ENCODE measurements at regions not wholly inside any gene's neighbourhood (a gene's known extent, or its start where the extent isn't known, plus 50 kb on each side); places are given as distances from the start of the nearest gene placed in this dataset.
"Not testable (repeated sequence)": the region's sequence is repeated elsewhere in the genome, so short reads cannot be mapped to it uniquely, and the experiment has no call there.

DNA sequence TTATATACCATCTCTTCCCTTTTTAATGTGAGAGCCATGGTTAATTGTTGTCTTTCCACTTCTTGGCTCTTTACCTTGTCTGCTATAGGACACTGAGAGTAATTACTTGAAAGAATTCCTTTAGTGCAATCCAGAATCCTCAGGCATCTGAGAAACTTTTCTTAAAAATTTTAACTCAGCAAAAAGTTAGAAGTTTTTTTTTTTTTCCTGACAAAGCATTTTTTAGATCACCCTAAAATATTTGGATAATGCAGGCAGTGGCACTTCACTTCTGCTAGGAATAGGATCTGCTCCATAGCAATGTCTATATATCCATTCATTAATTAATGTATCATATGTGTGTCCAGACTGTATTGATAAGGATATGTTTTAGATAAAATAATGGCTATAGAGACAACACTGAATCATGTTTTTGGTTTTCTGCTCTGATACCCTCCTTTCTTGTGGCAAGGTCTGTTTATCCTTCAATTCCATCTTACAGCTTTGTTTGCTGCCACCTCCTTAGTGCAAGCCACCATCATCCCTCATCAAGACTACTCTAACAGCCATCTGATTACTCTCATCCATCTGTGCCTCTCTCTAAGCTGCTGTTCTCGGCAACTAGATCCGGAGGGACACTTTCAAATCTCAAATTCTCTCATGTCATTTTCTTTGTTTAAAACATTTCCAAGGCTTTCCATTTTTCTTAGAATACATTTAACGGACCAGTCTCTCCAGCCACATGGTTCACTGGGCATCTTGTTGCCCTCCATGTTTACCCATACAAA, 563.5 kb downstream of the EDEM1 start:
- DNase-seq (ENCODE audit: low read depth): no peak

DNA sequence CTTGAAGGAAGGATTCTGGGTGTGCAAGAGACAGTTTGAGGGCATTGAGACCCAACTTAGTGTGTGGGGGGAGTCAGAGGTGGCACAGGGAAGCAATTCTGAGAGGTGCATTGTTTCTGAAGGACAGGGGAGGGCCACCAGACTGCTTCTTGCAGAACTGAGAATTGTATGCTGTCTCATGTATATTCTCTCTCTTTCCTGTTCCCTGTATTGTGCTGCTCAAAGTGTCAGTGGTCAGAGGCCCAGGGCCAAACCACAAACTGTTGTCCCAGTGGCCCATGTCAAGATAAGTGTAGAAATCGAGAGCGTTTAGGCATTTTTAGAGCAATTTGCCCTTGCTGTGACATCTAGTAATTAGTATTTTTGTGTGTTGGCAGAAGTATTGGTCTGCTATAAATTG, 567.1 kb downstream of the EDEM1 start:
- DNase-seq (ENCODE audit: low read depth): no peak

DNA sequence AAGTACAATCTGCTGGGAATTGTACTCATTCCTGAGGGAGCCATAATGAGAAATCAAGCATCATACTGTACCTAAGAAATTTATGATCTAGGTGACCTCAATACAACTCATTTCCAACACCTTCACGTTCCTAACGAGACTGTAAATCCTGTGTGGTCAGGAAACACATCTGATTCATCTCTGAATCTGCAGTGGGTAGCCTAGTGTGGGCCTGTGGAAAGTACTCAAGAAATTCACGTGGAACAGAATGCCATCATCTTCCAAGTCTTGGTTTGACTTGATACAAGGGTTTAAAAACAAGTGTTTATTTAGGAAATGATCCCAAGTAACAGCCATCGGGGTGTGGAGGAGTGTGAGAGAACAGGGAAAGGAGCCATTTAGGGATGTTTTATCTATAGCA, 568.9 kb downstream of the EDEM1 start:
- DNase-seq (ENCODE audit: low read depth): no peak

DNA sequence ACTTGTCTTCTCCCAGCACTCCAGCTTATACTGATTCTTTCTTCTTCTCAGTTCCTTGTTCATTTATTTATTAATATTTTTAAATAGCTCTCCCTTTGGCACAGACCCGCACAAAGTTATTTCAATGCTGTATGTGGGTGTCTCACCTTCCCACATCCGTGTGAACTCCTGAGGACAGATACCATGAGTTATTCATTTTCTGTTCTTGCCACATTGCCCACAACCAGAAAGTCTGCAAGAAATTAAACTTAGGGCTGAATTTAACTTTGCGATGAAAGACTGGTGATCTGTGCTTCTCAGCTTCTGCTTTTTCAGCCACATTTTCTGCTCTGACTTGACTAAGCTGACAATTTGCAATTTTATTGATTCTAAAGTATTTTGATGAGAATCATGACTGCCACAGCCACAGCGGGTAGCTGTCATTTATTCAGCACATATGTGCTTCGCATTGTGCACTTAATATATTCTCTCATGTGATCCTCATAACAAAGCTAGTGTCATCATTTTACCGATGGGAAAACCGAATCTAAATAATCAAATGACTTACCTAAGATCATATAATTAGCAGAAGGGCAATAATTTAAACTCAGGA, 569.8 kb downstream of the EDEM1 start:
- no peak for DNase-seq (ENCODE audit: low read depth)

DNA sequence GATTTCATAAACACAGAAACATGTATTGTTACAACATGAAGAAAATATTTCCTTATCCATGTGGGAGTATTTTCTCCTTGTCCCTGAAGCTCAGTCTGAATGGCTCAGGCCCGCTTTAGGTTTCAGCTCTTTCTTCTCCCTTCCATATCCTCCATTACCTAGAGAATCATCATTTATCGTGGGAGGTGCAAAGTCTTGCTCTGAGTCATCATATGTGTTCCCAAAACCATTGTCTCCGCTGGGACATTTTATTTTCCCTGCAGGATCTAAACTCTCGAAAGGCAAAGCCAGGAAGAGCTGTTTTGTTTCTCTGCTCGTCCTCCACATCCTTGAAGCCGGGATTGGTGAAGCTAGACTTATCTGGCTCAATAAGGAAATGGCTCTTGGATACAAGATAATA, 571.2 kb downstream of the EDEM1 start:
- DNase-seq (ENCODE audit: low read depth): no peak

DNA sequence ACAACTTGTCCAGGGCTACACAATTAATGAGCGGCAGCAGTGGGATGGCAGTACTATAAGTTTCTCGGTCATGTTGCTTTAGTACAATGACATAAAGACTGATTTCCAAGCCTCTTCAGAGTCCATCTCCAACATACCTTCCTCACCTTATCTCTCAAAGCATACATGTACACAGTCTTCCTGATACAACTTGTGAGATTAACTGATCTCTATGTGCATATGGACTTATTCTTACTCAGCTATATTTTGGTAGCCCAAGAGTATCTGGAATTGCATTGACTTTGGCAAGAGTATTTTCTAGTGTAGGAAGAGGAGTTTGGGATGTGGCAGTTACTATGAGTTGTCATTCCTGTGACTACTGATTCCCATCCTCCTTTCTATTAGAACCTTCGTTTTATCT, 575.0 kb downstream of the EDEM1 start:
- no peak for DNase-seq (ENCODE audit: low read depth)

DNA sequence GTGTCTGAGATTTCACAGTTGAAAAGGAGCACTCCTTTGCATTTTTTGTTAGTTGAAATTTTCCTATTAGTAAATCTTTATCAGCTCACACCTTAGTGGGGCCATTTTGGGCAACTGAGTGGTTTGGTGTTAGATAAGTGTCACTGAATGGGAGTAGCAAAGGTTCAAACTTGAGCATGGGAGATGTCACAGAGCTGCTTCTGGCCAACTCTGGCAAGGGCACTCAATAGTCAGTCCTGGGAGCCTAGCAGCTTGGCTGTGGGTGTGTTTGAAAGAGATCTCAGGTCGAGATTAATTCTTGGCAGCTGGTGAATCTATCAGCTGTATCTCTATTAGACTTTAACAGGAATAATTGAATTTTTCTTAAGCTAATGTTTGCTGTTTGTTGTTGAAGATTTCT, 579.3 kb downstream of the EDEM1 start:
- no peak for DNase-seq (ENCODE audit: low read depth)

DNA sequence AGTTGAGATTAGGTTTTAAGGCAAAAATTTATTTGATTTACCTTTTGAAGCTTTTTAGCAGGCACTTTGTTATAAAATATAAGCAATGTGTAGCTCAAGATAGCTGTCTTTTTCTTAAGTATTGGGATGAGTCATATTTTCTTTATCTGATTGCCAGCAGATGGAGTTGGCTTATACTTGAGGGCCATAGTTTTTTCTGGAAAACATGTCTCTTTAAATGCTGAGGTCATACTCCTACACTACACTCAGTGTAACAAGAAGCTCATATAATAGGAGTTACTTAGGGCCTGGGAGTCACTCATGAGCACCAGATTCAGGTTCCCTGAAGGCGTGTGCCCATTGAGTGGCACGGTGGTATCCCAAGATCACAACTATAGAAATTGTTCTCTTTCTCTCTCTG, 579.8 kb downstream of the EDEM1 start:
- DNase-seq (ENCODE audit: low read depth): peak; percentile 8

DNA sequence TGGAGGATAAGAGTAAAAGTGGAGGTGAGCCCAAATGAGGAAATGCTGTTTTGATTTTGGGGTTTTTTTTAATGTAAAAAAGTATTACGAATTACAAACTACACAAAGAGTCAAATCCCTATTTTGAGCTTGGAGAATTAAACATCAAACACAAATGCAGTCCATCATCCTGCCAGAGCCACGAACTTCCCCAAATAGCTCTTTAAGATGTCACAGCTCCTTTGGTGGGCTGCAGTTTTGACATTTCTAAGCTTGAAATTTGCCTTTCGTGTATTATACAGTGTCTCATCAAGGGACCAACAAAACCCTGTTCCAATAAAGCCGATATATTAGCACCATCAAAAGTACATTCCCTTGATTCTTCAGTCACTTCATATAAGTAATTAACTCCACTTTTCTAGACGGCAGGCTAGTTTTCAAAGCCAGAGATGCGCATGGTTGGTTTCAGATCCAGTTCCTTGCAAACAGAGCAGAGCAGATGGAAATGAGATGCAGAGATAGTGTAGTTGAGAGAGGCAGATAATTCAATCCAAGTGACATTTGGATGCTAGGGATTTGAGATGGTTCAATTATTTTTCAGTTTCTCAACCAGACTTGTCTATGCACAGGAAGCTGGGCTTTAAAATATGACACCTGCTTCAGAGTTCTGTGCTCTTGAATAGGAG, 580.9 kb downstream of the EDEM1 start:
- no peak for DNase-seq (ENCODE audit: low read depth)

DNA sequence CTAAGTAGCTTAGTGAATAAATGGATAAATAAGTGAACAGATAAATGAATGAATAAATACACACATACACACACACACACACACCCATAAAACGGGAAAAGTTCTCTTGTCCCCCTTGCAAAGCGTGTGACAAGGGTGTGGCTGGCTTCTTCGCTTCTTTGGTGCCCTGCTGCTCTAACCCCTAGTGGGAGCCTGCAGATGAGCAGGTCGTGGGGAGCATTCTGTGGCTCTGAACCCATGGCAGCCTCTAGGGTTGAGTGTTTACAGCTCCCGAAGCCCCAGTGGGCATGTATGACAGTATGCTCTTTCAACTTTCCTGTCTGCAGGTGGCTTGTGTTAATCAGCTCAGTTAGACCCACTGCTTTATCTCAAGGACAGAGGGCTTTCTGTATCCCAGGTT, 582.3 kb downstream of the EDEM1 start:
- DNase-seq (ENCODE audit: low read depth): no peak

DNA sequence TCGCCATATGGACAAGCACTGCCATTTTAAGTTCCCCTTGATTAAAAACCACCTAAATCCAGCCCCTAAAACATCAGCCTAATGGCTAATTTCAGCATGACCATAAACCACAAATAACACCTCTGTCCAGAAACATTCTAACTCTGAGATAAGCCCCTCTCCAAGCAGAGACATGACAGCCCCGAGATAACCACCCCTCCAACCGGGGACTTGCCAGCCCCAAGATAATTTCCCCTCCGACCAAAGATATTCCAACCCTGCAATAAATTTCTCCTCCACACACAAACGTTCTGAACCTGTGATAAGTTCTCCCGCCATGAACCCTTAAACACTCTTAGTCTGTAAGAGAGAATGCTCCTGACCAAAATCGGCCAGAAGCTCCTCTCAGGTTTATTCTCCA, 586.8 kb downstream of the EDEM1 start:
- no peak for DNase-seq (ENCODE audit: low read depth)

DNA sequence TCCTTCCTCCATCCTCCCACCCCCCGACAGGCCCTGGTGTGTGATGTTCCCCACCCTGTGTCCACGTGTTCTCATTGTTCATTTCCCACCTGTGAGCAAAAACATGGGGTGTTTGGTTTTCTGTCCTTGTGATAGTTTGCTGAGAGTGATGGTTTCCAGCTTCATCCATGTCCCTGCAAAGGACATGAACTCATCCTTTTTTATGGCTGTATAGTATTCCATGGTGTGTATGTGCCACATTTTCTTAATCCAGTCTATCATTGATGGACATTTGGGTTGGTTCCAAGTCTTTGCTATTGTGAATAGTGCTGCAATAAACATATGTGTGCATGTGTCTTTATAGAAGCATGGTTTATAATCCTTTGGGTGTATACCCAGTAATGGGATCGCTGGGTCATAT, 587.6 kb downstream of the EDEM1 start:
- not testable (repeated sequence) for DNase-seq (ENCODE audit: low read depth)

DNA sequence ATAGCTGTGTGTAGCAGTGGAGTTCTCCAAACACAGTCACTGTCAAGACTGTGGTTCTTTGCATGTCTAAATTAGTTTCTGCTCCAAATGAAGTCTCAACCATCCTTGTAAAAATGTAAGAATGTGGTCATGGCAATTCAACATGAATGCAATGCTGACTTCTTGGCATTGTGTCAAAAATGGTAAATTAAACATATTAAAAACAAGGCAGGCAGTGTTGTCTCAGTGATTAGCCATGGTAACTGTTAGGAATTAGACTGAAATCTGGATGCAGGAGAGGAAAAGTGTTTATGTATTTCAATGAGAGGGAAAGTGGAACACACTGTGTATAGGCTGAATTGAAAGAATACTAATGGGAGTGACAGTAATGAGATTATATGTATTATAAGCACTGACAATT, 597.2 kb downstream of the EDEM1 start:
- no peak for DNase-seq (ENCODE audit: low read depth)

DNA sequence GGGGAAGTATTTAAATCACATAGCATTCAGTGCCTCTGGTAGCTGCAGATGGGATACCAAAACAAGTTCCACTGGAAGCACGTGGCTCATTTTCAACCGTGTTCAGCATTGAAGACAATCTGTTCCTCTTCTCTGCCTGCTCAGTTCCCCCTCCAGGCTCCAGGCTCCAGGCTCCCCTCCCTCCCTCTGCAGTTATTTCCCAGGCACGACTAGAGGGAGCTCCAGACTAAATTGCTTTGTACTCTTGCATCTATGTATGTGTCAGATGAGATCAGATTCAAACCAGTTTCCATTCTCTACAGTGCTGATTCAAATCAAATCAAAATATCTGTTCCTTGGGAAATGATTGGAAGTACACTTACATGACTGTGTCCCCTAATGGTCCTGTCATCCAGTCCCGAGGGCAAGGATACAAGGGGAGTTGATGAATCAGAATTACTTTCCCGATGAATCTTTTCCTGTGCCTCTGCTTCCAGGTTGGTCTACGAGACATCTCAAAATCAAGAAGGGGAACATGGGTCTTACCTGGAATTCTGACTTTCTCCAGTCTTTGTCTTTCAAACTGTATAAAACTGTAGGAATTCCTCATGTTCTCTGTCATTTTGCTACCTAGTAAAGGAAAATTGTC, 600.5 kb downstream of the EDEM1 start:
- no peak for DNase-seq (ENCODE audit: low read depth)

DNA sequence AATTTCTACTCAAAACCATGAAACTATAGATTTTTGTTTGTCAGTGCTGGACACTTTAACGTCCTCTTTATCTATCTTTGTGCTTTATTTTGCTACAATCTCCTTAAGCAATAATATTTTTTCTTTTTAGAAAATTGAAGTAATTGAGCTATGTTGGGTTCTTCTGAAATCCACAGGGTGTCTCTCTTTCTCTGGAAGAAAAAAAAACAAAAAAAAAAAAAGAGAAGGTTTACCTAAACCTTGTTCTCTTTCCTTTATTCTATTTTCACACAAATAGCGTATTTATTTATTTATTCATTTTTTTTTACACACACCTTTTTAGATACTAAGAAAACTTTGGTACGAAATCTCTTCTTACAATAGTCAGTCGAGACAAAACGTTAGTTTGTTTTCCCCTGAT, 601.0 kb downstream of the EDEM1 start:
- no peak for DNase-seq (ENCODE audit: low read depth)

DNA sequence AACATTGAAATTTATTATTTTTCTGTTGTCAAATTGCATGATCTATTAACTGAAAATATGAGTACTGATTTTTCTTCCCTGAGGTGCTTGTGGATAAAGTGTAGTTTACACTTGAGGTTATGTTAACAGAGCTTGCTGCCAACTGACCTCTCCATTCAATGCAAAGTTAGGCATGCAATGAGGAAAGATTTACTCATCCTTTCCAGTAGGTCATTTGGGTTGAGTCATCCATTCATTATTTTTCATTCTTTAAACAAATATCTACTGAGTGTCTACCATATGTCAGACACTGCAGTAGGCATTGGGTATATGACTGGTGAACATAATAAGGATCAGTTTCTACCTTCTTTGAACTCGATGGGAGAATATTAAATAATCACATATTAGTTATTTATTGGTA, 604.1 kb downstream of the EDEM1 start:
- DNase-seq (ENCODE audit: low read depth): no peak

DNA sequence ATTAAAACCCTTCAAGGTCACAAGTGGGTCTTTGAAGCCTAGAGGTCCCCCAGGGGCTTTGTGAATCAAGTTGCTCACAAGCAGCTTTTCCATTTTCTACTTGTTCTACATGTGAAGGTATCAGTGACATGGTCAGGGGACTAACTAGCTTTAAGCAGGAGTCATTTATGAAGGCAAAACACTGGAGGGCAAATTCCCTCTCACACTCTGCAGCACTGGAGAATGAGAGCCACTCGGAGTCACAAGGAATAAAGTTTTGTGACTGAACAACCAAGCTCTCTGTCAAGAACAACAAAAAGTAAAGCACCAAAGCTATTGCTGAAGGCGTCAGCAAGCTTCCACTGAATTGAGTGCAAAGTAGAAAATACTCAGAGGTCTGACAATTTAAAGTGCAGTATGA, 609.0 kb downstream of the EDEM1 start:
- no peak for DNase-seq (ENCODE audit: low read depth)

DNA sequence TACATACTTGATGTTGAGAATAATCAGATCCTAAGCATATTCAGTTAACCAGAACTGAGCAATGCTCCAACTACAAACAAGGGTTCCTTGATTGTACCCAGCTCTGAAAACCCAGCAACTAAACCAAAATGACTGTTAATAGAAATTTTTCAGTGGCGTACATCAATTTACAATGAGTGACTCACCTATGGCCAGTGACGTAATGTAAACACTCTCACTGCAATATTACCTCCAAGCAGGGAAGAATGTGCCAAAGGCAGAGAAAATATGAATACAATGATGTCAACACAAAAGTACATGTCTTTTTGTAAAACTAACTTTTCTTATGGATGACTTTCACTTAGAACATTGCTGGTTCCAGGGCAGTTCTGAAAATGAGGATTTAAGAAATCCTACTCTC, 611.3 kb downstream of the EDEM1 start:
- no peak for DNase-seq (ENCODE audit: low read depth)

DNA sequence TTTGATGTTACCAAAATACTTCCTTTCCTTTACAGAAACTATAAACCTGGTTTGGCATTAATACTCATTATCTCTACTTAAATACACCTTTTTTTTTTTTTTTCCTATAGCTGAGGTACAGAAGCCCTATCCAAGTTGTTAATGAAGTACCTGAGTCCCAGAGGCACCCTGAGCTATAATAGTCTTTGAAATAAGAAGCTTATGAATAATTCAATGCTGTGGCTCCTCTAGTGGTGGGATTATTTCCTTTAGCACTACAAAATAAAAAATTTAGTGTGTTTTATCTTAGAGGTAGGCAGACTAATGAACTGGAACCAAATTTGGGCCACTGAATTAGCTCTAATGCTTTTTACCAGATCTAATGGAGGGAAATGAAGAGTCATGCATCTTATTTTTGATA, 611.9 kb downstream of the EDEM1 start:
- DNase-seq (ENCODE audit: low read depth): no peak

DNA sequence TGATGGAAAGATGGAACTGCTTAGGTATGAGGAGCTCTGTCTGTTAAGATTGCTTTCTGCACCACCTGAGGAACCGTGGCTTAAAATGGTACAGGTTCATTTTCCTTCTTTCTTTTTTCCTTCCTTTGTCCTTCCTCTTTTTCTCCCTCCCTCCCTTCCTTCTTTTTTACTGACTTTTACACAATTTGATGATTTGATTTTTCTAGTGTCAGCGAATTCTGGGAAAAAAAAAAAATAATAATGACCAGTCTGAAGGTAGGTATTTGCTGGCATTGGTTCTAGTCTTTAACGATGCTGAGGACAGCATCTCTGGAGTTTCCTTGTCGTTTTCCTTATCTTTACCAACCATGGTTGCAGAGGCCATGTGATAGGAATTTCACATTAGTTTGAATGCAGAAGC, 613.5 kb downstream of the EDEM1 start:
- no peak for DNase-seq (ENCODE audit: low read depth)

DNA sequence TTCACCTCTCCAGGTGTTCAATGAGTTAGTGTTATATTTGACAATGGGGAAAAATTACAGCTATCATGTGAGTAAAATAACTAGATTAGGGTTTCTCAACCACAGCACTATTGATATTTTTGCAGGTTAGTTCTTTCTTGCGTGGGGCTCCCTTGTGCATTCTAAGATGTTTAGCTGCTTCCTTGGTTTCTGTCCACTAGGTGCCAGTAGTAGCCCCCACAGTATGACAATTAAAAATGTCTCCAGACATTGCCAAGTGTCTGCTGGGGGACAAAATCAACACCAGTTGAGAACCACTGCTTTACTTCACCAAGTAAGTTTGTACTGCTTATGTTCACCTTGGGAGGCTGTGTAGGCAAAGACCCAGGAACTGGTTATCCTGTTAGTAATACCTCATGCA, 618.7 kb downstream of the EDEM1 start:
- no peak for DNase-seq (ENCODE audit: low read depth)

DNA sequence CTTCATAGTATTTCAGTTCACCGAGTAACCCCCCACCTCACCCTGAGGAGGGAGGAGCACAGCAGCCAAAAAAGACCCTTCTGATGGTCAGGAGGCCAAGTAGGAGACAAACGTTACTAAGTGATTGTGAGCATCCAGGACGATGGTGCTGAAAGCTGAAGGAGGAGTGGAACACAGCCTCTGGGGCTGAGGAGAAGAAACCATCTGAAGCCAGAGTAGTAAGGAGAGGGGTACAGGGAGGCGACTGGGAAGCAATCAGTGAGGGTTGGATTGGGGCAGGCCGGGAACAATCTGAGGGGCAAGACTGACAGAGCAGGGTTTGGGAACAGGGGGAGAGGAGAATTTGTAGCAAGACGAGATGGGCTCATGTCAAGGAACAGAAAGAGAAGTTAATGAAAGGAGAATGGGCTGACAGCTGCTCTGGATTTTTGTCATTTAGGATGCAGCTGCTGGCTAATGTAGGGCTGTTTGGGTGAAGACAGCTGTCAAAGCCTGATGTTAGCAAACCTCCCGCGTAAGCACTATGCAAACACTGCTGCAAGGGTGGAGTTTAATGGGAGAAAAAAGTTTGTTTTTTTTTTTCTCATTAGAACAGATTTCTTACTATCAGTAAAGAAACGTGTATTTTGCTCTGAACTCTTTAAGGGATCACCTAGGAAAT, 622.2 kb downstream of the EDEM1 start:
- no peak for DNase-seq (ENCODE audit: low read depth)

DNA sequence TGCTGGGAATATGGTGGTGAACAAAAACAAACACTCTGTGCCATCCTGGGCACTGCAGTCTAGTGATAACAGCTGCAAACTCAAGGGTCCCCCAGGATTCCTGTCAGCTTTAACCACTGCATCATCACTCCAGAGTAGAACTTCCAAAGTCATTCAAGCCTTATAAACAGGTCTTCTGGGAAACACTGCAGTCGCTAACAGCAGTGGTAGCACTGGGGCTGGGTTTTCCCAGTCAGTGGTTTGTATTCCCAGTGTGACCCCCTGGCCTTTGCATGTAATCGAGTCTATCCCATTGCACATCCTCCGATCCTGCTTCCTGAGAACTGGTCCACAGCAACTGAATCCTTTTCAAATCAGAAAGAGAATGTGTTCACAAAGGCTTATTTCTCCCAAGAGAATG, 623.5 kb downstream of the EDEM1 start:
- DNase-seq (ENCODE audit: low read depth): no peak

Data from non-pigmented ciliary epithelial cell (primary cell).